ENCODE measurements at regions not wholly inside any gene's neighbourhood (a gene's known extent, or its start where the extent isn't known, plus 50 kb on each side); places are given as distances from the start of the nearest gene placed in this dataset.

- TF ChIP-seq, protein P1, sequence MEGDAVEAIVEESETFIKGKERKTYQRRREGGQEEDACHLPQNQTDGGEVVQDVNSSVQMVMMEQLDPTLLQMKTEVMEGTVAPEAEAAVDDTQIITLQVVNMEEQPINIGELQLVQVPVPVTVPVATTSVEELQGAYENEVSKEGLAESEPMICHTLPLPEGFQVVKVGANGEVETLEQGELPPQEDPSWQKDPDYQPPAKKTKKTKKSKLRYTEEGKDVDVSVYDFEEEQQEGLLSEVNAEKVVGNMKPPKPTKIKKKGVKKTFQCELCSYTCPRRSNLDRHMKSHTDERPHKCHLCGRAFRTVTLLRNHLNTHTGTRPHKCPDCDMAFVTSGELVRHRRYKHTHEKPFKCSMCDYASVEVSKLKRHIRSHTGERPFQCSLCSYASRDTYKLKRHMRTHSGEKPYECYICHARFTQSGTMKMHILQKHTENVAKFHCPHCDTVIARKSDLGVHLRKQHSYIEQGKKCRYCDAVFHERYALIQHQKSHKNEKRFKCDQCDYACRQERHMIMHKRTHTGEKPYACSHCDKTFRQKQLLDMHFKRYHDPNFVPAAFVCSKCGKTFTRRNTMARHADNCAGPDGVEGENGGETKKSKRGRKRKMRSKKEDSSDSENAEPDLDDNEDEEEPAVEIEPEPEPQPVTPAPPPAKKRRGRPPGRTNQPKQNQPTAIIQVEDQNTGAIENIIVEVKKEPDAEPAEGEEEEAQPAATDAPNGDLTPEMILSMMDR (IDR thresholded peaks at IDR 0.05) = peak; percentile 79
Measured at GRCh38 chr14:25400607-25401206, 350.8 kb upstream of the STXBP6 start.

DNA sequence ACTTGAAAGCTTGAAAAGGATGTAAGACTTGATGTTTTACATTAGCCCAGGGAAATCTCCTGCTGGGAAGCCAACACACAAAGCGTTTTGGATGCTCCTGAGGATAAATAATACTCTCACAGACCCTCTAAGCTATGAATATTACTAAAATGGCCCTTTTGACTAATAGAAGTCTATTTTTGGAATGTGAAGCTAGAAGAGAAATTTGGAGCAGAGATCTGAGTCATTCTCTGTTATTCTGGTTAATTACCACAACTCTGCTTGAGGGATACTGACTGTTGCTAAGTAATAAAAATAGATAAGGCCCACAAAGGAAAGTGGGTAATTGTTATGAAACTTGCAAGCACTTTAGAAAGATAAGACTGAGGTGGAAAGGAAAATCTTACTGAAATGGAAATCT, 346.2 kb upstream of the STXBP6 start:
- TF ChIP-seq, protein P1 (IDR thresholded peaks at IDR 0.05) = no peak

DNA sequence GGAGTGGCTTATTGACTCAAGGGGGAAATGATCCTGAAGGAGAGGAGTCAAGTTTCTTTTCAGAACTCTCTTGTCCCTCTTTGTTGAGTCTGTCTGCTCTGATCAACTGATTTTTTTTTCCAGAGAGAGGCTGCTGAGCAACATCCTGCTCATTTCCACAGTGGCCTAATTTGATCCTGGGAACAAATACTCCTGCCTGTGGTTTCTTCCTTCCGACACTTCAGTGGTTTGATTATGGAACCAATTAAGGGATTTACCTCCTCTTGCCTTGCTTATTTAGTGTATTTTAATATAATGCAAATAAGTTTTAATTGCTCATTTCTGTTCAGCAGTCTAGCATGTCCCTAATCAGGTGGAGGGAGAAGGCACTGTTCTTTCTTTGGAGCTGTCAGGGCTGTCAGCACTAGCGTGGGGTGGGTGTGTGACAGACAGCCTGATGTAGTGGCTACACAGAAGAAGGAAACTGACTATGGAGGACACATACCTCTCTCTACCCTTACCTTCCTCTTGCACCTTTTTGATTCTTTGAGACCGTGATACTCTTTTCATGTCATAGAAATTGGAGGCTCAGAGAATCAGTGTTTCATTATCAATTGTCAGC, 344.9 kb upstream of the STXBP6 start:
- TF ChIP-seq, protein P1 (IDR thresholded peaks at IDR 0.05) = no peak

- TF ChIP-seq, protein P1 (IDR thresholded peaks at IDR 0.05) = no peak
Measured at GRCh38 chr14:25394356-25394755, 344.4 kb upstream of the STXBP6 start.

GRCh38 chr14:25389948-25390347, 340.0 kb upstream of the STXBP6 start:
- TF ChIP-seq, protein P1 (IDR thresholded peaks at IDR 0.05) = no peak

GRCh38 chr14:25381498-25381897, 331.6 kb upstream of the STXBP6 start:
- TF ChIP-seq, protein P1 (IDR thresholded peaks at IDR 0.05) = peak; percentile 46; the same call in 1 of the 2 replicates

DNA sequence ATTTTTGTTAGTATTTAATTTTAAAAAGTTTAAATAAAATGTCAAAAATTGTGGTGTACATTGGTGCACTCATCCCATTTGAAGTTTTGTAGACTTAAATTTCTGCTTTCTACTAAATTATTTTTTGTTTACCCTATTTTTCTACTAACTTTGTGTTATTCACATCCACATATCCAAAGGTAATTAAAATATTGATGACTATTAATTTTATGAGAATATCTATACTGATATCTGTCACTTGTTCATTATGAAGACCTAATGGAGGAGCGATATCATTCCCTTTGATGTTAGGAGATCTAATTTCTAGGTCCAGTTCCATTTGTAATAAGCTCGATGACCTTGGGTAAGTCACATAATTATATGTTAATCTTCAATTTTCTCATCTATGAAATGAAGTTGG, 325.7 kb upstream of the STXBP6 start:
- TF ChIP-seq, protein P1 (IDR thresholded peaks at IDR 0.05) = no peak
